Lung (tissue), 11 donors: ENCODE measurements at regions not wholly inside any gene's neighbourhood (a gene's known extent, or its start where the extent isn't known, plus 50 kb on each side); places are given as distances from the start of the nearest gene placed in this dataset.

Source experiments
- ATAC-seq: fragments of 200-7000 bp; cut with Tn5 transposase; one replicate; pipeline ENCODE4 v1.9.1; 2020; ENCODE audit warnings: moderate number of reproducible peaks; ENCODE audit not compliant: insufficient read depth, low FRiP score
- DNase-seq, 3 donors: peaks; one replicate each; pipeline ENCODE4 v3.0.0-alpha.2; 2013 to 2017
- H3K27ac ChIP-seq, 2 donors: one replicate each; pipeline ENCODE4 v1.5.1; 2013; ENCODE audit warnings: mild to moderate bottlenecking in 2 of 2, moderate library complexity in 2 of 2, control low read depth in 1 of 2, inconsistent platforms in 1 of 2, low read depth in 1 of 2, low read length in 1 of 2
- H3K27me3 ChIP-seq, 3 donors: one replicate each; pipeline ENCODE4 v1.5.1; 2013; ENCODE audit warnings: low read length in 2 of 3; ENCODE audit not compliant: control insufficient read depth in 3 of 3, insufficient read depth in 3 of 3
- H3K36me3 ChIP-seq, 4 donors: one replicate each; pipeline ENCODE4 v1.5.1; 2013; ENCODE audit warnings: low read length in 4 of 4, mild to moderate bottlenecking in 1 of 4, moderate library complexity in 1 of 4; ENCODE audit not compliant: control insufficient read depth in 4 of 4, insufficient read depth in 4 of 4
- H3K4me1 ChIP-seq, 5 donors: one replicate each; pipeline ENCODE4 v1.5.1; 2013; ENCODE audit warnings: low read length in 5 of 5, mild to moderate bottlenecking in 2 of 5, moderate library complexity in 1 of 5; ENCODE audit not compliant: control insufficient read depth in 5 of 5, insufficient read depth in 5 of 5
- H3K4me3 ChIP-seq: one replicate; pipeline ENCODE4 v1.5.1; 2013; ENCODE audit warnings: mild to moderate bottlenecking, control low read depth, moderate library complexity
- H3K9ac ChIP-seq, 2 donors: one replicate each; pipeline ENCODE4 v1.5.1; 2013; ENCODE audit warnings: low read length in 2 of 2, control low read depth in 1 of 2; ENCODE audit not compliant: insufficient read depth in 1 of 2
- H3K9me3 ChIP-seq, 4 donors: one replicate each; pipeline ENCODE4 v1.5.1; 2013; ENCODE audit warnings: low read length in 3 of 4, mild to moderate bottlenecking in 1 of 4, moderate library complexity in 1 of 4; ENCODE audit not compliant: control insufficient read depth in 4 of 4, insufficient read depth in 3 of 4
- WGBS, 2 donors: extraction: QIAGEN DNeasy Blood & Tissue Kit; methylation state at CpG; one replicate each; pipeline ENCODE4 v1.1.7; 2013; 5-methylcytosine and 5-hydroxymethylcytosine counted together
- TF ChIP-seq, protein P1 (sequence below): IDR thresholded peaks from 2 replicates; pipeline ENCODE4 v1.5.1; 2012; ENCODE audit warnings: mild to moderate bottlenecking; ENCODE audit errors: control extremely low read depth, extremely low read depth
- donor health status: control.
- donor health status: control.
- donor health status: Bipolar disorder and iron deficiency.
- donor health status: healthy.
- donor health status: DM: yes; HTN: yes; CAD: no.

DNA sequence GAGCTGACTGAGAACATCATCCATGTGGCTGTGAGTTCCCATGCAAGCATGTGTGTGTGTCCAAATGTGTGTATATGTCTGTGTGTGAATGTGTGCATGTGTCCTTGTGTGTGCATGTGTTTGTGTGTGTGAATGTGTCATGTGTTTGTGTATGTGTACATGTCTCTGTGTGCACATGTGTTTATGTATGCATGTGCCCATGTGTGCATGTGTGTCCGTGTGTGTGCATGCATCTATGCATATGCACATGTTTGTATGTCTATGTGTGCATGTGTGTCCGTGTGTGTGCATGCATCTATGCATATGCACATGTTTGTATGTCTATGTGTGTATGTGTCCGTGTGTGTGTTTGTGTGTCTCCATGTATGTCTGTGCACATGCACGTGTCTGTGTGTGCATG is 99.7 kb downstream of the LBH start:
- no peak overlapping the region for H3K9ac ChIP-seq

GRCh38 chr2:30331869-30332268 is 100.5 kb downstream of the LBH start:
- H3K4me3 ChIP-seq, result no peak overlapping the region
- DNase-seq (no peak), ATAC-seq (no peak)
- 90 to 96% methylated on average over 7 of the region's 7 CpGs for WGBS, 2 donors
- peaks cover 0 to 1% (median 0%) of the 10 kb centered on the region in 4 donors for H3K9me3 ChIP-seq
- no peaks in the 10 kb centered on the region for H3K27me3 ChIP-seq
- no peak overlapping the region for H3K27ac ChIP-seq
- H3K4me1 ChIP-seq, result peaks cover 0 to 16% (median 5%) of the 10 kb centered on the region in 5 donors
- TF ChIP-seq, protein P1, sequence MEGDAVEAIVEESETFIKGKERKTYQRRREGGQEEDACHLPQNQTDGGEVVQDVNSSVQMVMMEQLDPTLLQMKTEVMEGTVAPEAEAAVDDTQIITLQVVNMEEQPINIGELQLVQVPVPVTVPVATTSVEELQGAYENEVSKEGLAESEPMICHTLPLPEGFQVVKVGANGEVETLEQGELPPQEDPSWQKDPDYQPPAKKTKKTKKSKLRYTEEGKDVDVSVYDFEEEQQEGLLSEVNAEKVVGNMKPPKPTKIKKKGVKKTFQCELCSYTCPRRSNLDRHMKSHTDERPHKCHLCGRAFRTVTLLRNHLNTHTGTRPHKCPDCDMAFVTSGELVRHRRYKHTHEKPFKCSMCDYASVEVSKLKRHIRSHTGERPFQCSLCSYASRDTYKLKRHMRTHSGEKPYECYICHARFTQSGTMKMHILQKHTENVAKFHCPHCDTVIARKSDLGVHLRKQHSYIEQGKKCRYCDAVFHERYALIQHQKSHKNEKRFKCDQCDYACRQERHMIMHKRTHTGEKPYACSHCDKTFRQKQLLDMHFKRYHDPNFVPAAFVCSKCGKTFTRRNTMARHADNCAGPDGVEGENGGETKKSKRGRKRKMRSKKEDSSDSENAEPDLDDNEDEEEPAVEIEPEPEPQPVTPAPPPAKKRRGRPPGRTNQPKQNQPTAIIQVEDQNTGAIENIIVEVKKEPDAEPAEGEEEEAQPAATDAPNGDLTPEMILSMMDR, result no peak
- no peaks in the 10 kb centered on the region for H3K36me3 ChIP-seq
- H3K9ac ChIP-seq, result no peak overlapping the region

More for the DNA sequence above, 99.7 kb downstream of the LBH start:
- WGBS, 2 donors, result 93 to 96% methylated on average over 4 of the region's 4 CpGs
- H3K27ac ChIP-seq, result no peak overlapping the region
- H3K36me3 ChIP-seq, result no peaks in the 10 kb centered on the region
- TF ChIP-seq, protein P1, result no peak
- H3K4me1 ChIP-seq, result peaks cover 0 to 13% (median 5%) of the 10 kb centered on the region in 5 donors
- no peak overlapping the region for H3K4me3 ChIP-seq
- H3K9me3 ChIP-seq, result peaks cover 0 to 1% (median 0%) of the 10 kb centered on the region in 4 donors
- no peak for ATAC-seq
- no peak for DNase-seq
- H3K27me3 ChIP-seq, result no peaks in the 10 kb centered on the region

DNA sequence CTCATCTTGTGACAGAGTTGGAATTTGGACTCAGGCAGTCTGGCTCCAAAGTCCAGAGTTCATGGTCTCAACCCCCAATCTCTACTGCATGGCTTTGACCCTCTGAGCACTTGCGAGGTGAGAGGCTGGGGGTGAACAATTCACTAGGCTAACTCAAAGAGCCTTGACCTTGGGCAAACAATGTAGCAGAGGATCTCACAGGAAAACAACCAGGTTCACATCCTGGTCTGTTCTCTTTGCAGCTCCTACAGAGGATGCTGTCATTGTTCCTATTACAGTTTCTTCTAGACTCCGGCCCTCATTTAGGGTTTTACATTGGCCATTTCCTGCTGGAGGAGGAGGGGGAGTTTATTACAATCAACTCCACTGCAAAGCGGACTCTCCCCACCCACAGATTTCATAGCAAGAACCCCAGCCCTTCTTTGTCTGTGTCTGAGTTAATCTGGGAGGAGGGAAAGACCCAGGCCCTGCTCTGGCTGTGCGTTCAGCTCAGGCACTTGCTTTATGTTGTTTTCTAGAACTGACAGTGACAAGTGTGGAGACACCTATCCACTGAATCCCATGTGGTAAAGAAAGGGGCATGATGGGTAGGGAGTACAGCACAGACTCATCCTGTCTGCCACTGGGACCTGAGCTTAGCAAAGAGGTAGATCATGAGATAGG is 101.6 kb downstream of the LBH start:
- Histone ChIP-seq H3K27me3 (no peaks in the 10 kb centered on the region), H3K9me3 (peaks cover 0 to 1% (median 0%) of the 10 kb centered on the region in 4 donors), H3K9ac (no peak overlapping the region), H3K4me1 (peaks cover 0 to 16% (median 5%) of the 10 kb centered on the region in 5 donors), H3K27ac (no peak overlapping the region), H3K4me3 (no peak overlapping the region), H3K36me3 (no peaks in the 10 kb centered on the region)
- WGBS, 2 donors, result 74 to 83% methylated on average over 4 of the region's 4 CpGs
- no peak for ATAC-seq
- no peak for DNase-seq
- TF ChIP-seq, protein P1, result no peak
